ENCODE measurements at regions not wholly inside any gene's neighbourhood (a gene's known extent, or its start where the extent isn't known, plus 50 kb on each side); places are given as distances from the start of the nearest gene placed in this dataset.
"Not testable (repeated sequence)": the region's sequence is repeated elsewhere in the genome, so short reads cannot be mapped to it uniquely, and the experiment has no call there.

DNA sequence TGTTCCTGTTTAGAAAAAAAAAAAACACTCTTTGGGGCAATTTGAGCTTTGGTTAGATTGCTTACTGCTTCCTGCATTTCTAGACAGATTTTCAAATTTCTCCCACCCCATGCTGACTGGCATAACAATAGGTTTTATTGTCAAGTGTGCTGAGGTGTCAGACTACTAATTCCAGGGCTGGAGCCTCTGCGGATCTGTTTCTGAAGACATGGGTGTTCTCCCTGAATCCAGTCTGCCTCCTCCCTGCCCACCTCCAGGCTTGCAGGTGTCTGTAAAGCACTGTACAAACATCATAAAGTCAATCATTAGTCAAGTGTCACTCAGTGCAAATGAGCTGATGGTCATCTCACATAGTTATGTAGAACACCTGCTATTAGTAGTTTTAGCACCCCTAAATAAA lies 292.4 kb downstream of the GATA3 start:
- DNase-seq (ENCODE audit: low read depth) = no peak

GRCh38 chr10:8347614-8348013 lies 293.1 kb downstream of the GATA3 start:
- DNase-seq (ENCODE audit: low read depth) = not testable (repeated sequence)

DNA sequence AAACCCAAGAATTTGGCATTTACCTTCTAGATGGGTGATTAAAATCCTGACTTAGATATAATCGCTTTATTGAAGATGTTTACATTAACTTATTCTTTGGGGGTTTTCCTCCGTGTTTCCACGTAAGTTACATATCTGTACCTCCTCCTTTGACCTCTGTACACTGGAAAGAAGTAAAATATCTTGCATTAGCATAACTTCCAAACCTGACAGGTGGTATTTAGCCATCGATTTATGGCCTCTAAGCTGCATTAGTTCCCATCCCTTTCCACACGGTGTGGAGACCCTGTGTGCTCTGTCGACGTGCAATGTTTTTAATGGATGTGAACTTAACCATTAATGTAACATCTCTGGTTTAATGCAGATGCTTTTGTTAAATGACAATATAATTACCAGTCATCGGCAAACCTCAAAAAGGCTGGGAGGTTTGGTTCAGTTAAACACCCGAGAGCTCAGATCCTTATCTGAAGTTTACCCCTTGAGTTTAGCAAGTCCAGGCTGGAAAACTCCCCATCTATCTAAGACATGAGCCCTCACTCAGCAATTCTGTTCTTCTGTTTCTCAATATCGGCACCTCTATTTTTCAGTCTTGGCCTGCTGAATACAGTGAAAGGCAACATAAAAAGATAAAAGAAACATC lies 295.2 kb downstream of the GATA3 start:
- no peak for DNase-seq (ENCODE audit: low read depth)

GRCh38 chr10:8350250-8350967 lies 295.9 kb downstream of the GATA3 start:
- DNase-seq (ENCODE audit: low read depth) = no peak

DNA sequence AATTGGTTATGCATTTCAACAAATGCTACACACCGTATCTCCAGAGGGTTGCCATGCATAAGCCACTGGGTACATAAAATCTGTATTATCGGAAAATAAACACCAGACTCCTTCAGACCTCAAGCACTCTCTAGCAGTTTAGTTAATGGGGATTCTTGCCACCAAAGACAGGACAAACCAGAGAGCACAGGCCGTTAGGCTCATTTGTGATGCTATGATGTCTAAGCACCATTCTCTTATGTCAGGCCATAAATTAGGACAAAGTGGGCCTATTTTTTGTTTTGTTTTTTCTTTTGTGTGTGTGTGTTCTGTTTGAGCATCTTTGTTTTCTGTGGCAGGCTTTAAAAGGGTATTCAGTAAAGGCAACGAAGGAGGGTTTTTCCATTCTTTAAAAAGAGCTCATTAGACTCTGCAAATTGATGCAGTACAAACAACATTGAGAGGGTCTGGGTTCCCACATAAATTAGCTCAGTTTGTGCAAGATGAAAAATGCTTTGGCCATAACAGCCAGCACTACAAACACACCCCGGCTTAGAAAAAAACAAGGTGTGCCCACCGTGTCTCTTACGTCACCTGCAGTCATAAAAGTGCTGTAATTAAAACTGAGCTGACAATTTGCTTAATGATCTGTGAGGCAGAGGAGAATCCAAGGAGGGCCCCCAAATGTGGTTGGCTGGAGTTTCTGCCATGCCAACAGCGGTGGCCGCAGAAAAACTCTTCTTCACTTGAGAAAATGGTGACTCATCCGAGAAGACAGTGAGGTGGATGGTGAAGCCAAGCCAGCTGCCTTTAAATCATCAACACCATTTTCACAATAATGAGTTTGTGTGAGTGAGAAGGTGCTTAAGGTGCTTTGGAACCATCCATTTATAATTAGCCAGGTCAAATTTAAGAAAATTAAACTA lies 297.9 kb downstream of the GATA3 start:
- DNase-seq (ENCODE audit: low read depth) = no peak

DNA sequence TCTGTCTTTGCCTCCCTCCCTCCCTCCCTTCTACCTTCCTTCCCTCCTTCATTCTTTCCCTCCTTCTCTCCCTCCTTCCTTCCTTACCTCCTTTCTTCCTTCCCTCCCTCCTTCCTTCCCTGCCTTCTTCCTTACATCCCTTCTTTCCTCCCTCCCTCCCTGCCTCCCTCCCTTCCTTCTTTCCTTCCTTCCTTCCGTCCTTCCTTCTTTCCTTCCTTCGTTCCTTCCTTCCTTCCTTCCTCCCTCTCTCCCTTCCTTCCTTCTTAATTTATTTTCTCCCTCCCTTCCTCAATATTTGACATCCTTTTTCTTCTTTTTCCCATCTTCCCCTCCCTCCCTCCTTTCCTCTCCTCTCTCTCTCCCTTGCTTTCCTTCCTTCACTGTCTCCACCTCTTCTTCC lies 301.8 kb downstream of the GATA3 start:
- no peak for DNase-seq (ENCODE audit: low read depth)

- DNase-seq (ENCODE audit: low read depth) = no peak
These were observed 305.0 kb downstream of the GATA3 start for GRCh38 chr10:8359467-8359866.

GRCh38 chr10:8360365-8360764 lies 305.9 kb downstream of the GATA3 start:
- no peak for DNase-seq (ENCODE audit: low read depth)

DNA sequence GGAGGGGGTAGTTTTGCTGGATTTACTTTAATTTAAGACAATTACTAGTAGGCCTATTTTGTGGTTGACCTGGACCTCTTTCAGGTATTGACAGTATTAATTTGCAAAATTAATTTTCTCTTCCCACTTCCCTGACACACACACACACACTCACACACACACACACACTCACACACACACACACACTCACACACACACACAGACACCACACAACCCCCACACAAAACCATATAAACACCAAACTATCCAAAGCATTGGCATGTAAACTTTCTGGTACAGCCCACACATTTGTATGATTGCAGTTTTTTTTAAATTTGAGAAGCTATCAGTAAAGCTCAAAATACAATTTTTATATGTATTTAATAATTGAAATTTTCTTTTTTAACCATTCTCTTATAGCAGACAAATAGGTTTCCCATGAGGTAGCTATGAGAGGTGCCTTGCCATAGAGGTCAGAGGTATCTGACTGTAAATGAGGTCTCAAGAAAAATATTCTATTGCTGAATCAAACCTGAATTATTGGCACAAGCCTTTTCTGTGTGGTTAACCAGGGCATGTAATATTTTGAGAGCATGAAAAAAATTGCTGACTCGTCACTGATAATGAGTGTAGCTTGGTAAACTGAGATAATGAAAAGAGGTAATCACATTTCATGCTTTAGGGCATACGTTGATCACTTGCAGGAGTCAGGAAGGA lies 306.5 kb downstream of the GATA3 start:
- no peak for DNase-seq (ENCODE audit: low read depth)

GRCh38 chr10:8361510-8361844 lies 307.0 kb downstream of the GATA3 start:
- DNase-seq (ENCODE audit: low read depth) = no peak

DNA sequence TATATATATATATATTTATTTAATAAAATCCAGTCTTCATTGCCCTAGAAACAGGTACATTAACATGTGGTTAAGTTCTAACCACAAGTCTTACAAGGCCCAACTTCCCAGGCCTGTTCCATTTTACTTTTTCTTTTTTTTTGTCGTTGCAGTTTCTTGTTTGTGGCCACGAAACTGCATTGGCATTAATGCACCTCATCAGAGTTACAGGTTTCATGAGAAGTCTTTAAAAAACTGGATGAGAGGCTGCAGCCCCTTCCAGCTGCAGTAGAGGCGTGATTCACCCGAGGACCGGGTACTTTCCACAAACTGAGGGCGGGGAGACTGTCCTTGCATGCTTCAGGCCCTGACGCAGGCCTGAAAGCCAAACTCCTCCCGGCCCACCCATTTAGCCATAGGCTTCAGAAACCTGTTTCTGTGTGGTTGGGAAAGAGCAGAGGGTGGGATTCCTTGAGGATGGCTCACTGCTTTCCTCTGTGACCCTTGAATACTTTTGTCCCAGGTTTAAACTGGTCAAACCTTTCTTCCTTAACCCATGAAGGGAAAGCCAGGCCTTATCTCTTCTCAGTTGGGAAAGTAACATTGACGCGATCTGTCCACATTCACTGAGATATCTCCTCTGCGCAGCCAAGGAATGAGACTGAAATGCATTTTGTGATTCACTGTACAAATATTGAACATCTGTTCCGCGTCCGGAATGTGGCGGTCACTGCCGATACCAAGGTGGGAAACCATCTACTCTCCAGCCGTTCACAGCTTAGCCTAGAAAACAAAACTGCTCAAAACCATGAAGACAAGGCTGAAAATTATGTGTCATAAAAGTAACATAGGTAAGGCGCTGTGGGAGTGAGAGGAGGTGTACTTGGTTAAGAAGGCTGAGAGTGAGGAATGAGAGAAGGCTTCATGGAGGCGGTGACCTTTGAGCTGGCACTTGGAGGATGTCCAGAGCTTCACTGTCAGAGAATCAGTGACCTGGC lies 311.7 kb downstream of the GATA3 start:
- peak; percentile 15 for DNase-seq (ENCODE audit: low read depth)

- not testable (repeated sequence) for DNase-seq (ENCODE audit: low read depth)
These were observed 313.4 kb downstream of the GATA3 start for GRCh38 chr10:8367672-8368411.

DNA sequence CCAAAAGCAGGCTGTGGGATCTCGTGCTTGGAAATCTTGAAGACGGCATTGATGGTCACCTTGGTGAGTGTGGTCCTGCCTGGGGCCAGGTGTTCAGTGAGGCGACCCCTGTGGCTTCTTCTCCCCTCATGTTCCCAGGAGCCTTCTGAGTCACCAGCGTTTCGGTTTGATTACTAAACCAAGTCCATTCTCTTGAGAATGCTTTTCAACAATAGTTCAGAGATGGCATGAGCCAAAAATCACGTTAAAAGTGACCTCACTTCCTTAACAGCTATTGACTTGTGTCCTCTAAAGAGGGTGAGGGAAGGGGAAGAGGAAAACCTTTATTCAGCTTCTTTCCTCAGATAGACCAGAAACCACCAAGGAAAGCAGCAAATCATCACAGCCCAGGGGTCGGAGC lies 315.2 kb downstream of the GATA3 start:
- DNase-seq (ENCODE audit: low read depth) = no peak

- no peak for DNase-seq (ENCODE audit: low read depth)
These were observed 319.8 kb downstream of the GATA3 start for GRCh38 chr10:8374334-8374733.

- no peak for DNase-seq (ENCODE audit: low read depth)
These were observed 320.6 kb downstream of the GATA3 start for GRCh38 chr10:8375137-8375536.

GRCh38 chr10:8378198-8378983 lies 323.9 kb downstream of the GATA3 start:
- DNase-seq (ENCODE audit: low read depth) = no peak

- no peak for DNase-seq (ENCODE audit: low read depth)
These were observed 325.7 kb downstream of the GATA3 start for GRCh38 chr10:8379906-8380832.

DNA sequence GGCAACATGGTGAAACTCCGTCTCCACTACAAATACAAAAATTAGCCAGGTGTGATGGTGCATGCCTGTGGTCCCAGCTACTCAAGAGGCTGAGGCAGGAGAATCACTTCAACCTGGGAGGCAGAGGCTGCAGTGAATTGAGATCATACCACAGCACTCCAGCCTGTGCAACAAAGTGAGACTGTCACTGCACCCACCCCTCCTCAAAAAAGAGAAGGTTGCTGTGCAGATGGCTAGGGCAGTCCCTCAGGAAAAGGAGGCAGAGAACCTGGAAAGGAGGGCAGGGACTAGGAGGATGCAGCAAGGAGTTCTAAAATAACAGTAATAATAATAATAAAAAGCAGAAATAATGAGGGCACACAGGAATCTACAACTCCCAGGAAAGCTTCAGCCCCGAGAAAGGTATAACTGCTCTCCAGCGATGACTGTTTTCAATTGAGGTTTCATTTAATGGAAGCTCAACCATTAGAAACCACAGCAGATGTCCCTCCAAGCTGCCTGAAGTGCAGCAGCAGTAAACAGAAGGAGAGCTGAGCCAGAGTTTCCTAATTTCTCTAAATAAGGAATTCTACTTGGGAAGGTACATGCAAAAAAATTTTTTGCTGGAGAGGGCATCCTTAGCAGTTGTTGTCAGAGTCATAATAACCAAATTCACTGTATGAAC lies 326.5 kb downstream of the GATA3 start:
- no peak for DNase-seq (ENCODE audit: low read depth)
